Bronchial epithelial cell (primary cell): ENCODE measurements at regions not wholly inside any gene's neighbourhood (a gene's known extent, or its start where the extent isn't known, plus 50 kb on each side); places are given as distances from the start of the nearest gene placed in this dataset.

Experiments
- DNase-seq: peaks from one replicate; pipeline ENCODE4 v3.0.0-alpha.2; 2010; ENCODE audit warnings: low read depth
- FAIRE-seq: peaks from 2 replicates; lab custom pipeline; 2011; peaks lifted over from hg19 to GRCh38; lab: Jason Lieb, UNC
- H3K27me3 ChIP-seq: 2 replicates; pipeline ENCODE4 v1.5.1; 2011; ENCODE audit warnings: low read length; ENCODE audit not compliant: control insufficient read depth, insufficient read depth
- H3K36me3 ChIP-seq: 2 replicates; pipeline ENCODE4 v1.5.1; 2011; ENCODE audit warnings: low read length; ENCODE audit not compliant: control insufficient read depth, insufficient read depth
- H3K4me3 ChIP-seq: 2 replicates; pipeline ENCODE4 v1.5.1; 2011; ENCODE audit warnings: mild to moderate bottlenecking, low read depth, low read length, control low read depth
- TF ChIP-seq, protein P1 (sequence below): IDR thresholded peaks from 2 replicates; pipeline ENCODE4 v1.5.1; 2011; ENCODE audit warnings: mild to moderate bottlenecking, moderate library complexity, low read length, control low read depth, inconsistent platforms; ENCODE audit not compliant: insufficient read depth, severe bottlenecking

DNA sequence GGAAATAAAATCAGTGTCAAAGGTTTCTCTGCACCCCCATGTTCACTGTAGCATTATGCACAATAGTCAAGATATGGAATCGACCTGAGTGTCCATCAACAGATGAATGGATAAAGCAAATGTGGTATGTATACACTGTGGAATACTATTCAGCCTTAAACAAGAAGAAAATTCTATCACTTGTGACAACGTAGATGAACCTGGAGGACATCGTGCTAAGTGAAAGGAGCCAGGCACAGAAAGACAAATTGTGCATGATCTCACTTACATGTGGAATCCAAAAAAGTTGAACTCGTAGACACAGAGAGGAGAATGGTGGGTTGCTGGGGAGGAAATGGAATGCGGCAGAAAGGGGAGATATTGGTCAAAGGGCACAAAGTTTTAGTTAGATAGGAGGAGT, 136.3 kb upstream of the ESR1 start:
- no peak overlapping the region for H3K4me3 ChIP-seq
- DNase-seq (no peak), FAIRE-seq (no peak)
- H3K36me3 ChIP-seq = no peaks in the 10 kb centered on the region
- no peaks in the 10 kb centered on the region for H3K27me3 ChIP-seq
- TF ChIP-seq, protein P1, sequence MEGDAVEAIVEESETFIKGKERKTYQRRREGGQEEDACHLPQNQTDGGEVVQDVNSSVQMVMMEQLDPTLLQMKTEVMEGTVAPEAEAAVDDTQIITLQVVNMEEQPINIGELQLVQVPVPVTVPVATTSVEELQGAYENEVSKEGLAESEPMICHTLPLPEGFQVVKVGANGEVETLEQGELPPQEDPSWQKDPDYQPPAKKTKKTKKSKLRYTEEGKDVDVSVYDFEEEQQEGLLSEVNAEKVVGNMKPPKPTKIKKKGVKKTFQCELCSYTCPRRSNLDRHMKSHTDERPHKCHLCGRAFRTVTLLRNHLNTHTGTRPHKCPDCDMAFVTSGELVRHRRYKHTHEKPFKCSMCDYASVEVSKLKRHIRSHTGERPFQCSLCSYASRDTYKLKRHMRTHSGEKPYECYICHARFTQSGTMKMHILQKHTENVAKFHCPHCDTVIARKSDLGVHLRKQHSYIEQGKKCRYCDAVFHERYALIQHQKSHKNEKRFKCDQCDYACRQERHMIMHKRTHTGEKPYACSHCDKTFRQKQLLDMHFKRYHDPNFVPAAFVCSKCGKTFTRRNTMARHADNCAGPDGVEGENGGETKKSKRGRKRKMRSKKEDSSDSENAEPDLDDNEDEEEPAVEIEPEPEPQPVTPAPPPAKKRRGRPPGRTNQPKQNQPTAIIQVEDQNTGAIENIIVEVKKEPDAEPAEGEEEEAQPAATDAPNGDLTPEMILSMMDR = no peak

DNA sequence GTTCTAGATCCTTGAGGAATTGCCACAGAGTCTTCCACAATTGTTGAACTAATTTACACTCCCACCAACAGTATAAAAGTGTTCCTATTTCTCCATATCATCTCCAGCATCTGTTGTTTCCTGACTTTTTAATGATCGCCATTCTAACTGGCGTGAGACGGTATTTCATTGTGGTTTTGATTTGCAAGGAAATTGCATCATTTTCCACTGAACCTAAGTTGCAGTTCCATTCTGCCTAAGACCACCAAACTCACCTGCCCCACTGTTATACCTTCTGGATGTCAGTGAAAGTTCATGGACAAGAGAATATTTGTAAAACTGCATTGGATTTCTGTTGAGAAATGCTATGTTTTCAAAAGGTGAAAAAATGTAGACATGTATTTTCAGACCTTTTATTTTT, 132.9 kb upstream of the ESR1 start:
- no peaks in the 10 kb centered on the region for H3K36me3 ChIP-seq
- H3K27me3 ChIP-seq = no peaks in the 10 kb centered on the region
- no peak for FAIRE-seq
- no peak overlapping the region for H3K4me3 ChIP-seq
- TF ChIP-seq, protein P1 = no peak
- no peak for DNase-seq

DNA sequence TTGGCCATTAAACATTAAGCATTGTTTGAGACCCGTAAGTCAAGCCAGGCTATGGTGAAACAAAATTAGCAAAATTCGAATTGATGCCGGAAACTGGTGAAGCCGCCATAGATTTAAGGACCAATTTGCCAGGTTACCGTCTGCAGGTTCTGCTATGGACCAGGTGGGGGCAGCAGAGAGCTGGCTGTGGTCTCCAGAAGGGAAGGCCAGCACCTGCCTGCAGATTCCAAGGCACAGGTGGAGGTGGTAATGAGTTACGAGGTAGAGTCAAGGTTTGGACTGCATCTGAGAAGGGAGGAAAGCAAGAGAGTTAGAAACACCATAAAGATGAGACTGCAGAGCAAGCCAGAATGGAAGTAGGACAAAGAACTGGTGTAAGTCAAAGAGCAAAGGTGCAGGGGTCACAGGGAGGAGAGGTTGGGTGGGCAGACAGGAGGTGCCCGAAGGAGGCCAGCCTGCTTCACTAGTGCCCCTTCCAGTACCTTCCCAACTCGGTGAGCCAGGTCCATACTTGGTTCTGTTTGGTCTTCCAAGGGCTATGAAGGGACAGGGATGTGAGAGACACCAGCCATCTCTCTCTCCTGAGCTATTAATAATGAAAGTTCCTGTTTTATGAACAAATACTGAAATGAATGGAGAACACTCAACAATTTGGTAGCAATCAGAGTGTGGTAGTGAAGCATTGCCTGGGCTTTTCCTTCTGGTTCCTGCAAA, 131.6 kb upstream of the ESR1 start:
- Histone ChIP-seq H3K4me3 (no peak overlapping the region), H3K27me3 (no peaks in the 10 kb centered on the region), H3K36me3 (no peaks in the 10 kb centered on the region)
- TF ChIP-seq, protein P1 = peak; percentile 96
- DNase-seq (peak; percentile 49), FAIRE-seq (peak; percentile 18)

DNA sequence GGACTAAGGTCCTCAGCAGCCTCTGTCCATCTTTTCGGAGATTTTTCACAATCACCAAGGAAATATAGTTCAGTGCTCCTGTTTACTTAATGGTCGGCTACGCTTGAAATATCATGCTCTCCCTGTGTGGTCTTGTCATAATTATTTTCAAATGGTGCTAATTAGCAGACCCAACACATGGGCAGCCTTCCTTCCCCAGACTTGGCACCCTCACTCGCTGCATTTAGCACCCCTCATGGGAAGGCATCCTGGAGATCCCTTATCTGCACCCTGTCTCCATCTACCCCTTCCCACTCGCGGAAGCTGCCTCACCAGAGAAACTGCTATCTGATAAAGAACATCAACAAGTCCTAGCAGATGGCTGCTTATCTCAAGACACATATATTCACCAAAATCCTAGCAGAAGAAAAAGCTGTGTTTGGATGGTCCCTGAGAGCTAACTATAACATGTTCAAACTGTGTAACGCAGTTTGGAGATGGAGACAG, 131.0 kb upstream of the ESR1 start:
- no peaks in the 10 kb centered on the region for H3K36me3 ChIP-seq
- H3K27me3 ChIP-seq = no peaks in the 10 kb centered on the region
- no peak overlapping the region for H3K4me3 ChIP-seq
- TF ChIP-seq, protein P1 = no peak
- DNase-seq (no peak), FAIRE-seq (no peak)

DNA sequence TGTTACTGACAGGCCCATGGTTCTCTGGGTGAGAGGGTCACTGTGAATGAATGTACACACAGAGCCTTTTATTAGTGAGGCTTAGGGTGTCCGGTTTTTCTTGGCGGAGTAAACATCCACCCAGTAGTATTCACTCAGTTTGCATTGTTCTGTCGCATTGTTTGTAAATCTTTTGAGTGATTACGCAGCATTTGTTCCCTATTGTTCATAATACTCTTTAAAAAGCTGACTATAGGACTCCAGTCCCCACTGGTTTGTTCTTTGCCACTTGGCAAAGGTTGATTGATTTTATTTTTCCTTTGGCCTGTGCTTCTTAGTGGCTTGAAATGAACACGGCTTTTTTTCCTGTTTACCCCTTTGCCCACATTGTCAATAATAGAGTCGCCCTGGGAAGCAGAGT, 130.1 kb upstream of the ESR1 start:
- FAIRE-seq = no peak
- TF ChIP-seq, protein P1 = no peak
- H3K36me3 ChIP-seq = no peaks in the 10 kb centered on the region

DNA sequence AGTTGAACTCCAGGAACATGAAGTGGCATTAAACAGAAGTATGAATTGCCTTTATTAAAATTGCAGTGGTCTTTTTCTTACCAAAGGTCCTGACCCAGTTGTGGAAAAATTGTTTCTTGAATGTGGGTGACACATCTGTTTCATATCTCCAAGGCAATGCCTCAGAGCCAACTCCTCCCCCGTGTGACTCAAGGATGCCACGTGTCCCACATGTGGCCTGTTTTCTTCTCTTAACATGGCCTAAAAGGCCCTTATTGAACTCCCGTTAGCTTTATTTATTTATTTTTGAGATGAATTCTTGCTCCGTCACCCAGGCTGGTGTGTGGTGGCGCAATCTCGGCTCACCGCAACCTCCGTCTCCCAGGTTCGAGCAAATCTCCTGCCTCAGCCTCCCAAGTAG, 128.4 kb upstream of the ESR1 start:
- DNase-seq = no peak
- H3K27me3 ChIP-seq = no peaks in the 10 kb centered on the region
- no peaks in the 10 kb centered on the region for H3K36me3 ChIP-seq
- no peak for FAIRE-seq
- no peak overlapping the region for H3K4me3 ChIP-seq
- TF ChIP-seq, protein P1 = no peak

More for the DNA sequence above, 130.1 kb upstream of the ESR1 start:
- DNase-seq = no peak
- H3K4me3 ChIP-seq = no peak overlapping the region
- H3K27me3 ChIP-seq = no peaks in the 10 kb centered on the region
